ENCODE measurements at regions not wholly inside any gene's neighbourhood (a gene's known extent, or its start where the extent isn't known, plus 50 kb on each side); places are given as distances from the start of the nearest gene placed in this dataset.

- no peak for TF ChIP-seq GATA2 (IDR thresholded peaks at IDR 0.05; ENCODE audit: low read depth, low read length)
- no peak for TF ChIP-seq GATA3 (IDR thresholded peaks at IDR 0.05; ENCODE audit: low read depth, low read length)
Observed at GRCh38 chr6:121961619-121962125, 437.8 kb upstream of the HSF2 start.

Data from SH-SY5Y (cell line).